ENCODE measurements at regions not wholly inside any gene's neighbourhood (a gene's known extent, or its start where the extent isn't known, plus 50 kb on each side); places are given as distances from the start of the nearest gene placed in this dataset.

DNA sequence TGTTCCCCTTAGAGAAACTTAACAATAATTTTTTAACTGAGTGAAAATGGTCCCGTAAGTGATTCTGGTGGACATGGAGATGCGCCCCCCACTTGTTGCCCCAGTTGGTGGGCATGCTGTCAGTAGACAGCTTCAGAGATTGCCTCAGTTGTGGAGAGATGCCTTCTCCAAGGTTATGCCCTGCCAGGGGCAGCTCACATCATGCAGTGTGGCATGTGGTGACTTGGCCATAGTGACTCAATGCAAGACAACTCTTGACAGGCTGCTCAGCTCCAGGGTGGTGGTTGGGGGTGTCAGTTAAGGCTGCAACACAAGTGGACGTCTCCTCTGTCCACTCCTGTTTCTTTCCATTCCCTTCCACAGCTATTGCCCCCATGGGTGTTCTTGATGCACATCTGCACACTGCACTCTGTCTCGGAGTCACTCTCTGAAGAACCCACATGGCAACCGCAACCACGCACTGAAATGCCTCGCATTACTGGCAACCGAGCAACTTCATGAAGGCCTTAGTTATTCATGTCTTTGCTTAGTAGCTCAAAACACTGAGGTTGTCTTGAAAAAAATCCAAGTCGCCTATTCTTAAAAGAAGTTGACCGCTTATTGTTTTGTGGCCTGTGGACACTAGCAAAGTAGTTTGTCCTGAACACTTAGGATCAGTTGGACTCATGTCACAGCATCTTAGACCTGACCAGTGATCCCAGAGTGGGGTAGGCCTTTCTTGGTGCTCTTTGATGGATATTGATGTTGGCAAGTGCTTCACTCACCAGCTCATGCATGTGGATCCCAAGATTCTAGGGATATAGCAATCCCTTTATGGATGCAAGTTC, 54.8 kb upstream of the USP1 start:
- H3K4me3 ChIP-seq (ENCODE audit: low read depth, low read length): no peak overlapping the region
- no peaks in the 10 kb centered on the region for H3K36me3 ChIP-seq (replicated peaks)
- no peak overlapping the region for H3K27ac ChIP-seq
- in situ Hi-C loops (cut with HindIII; ENCODE audit: low pct_ligation_motif_present, low sequenced_read_pairs): no loop called here
- H3K27me3 ChIP-seq (replicated peaks): no peaks in the 10 kb centered on the region
- no peak for DNase-seq
- no peak for TF ChIP-seq CTCF (IDR thresholded peaks at IDR 0.05; ENCODE audit: low read depth, low read length, missing control alignments)

DNA sequence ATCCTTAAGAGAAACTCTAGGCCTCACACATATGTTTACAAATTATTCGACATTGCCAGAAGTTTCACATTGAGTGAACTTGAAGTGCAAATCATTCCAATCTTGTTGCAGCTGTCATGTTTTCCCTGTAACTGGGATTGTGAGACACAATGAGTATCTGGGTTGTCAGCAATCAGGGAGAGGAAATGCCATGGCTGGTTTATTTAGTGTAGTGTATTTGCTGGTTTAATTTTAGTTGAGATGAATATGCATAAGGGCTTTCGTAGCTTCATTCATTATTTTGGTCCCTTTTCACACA, 54.2 kb upstream of the USP1 start:
- Histone ChIP-seq H3K4me3 (ENCODE audit: low read depth, low read length) (no peak overlapping the region), H3K27ac (no peak overlapping the region), H3K27me3 (replicated peaks) (no peaks in the 10 kb centered on the region), H3K36me3 (replicated peaks) (no peaks in the 10 kb centered on the region)
- DNase-seq: no peak
- in situ Hi-C loops (cut with HindIII; ENCODE audit: low pct_ligation_motif_present, low sequenced_read_pairs): no loop called here
- no peak for TF ChIP-seq CTCF (IDR thresholded peaks at IDR 0.05; ENCODE audit: low read depth, low read length, missing control alignments)

DNA sequence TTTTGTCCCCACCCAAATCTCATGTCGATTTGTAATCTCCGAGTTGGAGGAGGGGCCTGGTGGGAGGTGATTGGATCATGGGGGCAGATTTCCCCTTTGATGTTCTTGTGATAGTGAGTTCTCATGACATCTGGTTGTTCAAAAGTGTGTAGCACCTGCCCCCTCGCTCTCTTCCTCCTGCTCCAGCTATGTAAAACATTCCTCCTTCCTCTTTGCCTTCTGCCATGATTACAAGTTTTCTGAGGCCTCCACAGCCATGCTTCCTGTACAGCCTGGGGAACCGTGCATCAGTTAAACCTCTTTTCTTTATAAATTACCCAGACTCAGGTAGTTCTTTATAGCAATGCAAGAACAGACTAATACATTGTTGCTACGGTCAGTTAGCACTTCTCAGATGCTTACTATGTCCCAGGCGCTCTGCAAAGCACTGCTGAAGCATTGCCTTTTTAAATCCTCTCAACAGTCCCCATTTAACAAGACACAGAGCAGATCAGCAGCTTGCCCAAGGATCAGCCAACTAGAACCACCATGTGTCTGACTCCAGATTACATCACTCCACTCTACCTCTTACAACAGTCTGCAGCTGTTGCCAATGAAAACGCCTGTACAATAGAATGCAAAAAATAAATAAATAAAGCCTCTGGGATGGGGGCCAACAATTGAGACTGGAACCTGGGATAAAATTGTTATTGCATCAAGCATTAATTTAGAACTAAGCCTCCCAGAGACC, 52.4 kb upstream of the USP1 start:
- H3K27ac ChIP-seq: no peak overlapping the region
- no peak for TF ChIP-seq CTCF (IDR thresholded peaks at IDR 0.05; ENCODE audit: low read depth, low read length, missing control alignments)
- H3K4me3 ChIP-seq (ENCODE audit: low read depth, low read length): no peak overlapping the region
- H3K36me3 ChIP-seq (replicated peaks): no peaks in the 10 kb centered on the region
- in situ Hi-C loops (cut with HindIII; ENCODE audit: low pct_ligation_motif_present, low sequenced_read_pairs): no loop called here
- H3K27me3 ChIP-seq (replicated peaks): no peaks in the 10 kb centered on the region
- peak; percentile 76 for DNase-seq

GRCh38 chr1:62385923-62386322, 50.9 kb upstream of the USP1 start:
- Histone ChIP-seq H3K4me3 (ENCODE audit: low read depth, low read length) (no peak overlapping the region), H3K27ac (no peak overlapping the region), H3K36me3 (replicated peaks) (no peaks in the 10 kb centered on the region), H3K27me3 (replicated peaks) (no peaks in the 10 kb centered on the region)
- TF ChIP-seq CTCF (IDR thresholded peaks at IDR 0.05; ENCODE audit: low read depth, low read length, missing control alignments): no peak
- DNase-seq: no peak
- in situ Hi-C loops (cut with HindIII; ENCODE audit: low pct_ligation_motif_present, low sequenced_read_pairs): no loop called here

DNA sequence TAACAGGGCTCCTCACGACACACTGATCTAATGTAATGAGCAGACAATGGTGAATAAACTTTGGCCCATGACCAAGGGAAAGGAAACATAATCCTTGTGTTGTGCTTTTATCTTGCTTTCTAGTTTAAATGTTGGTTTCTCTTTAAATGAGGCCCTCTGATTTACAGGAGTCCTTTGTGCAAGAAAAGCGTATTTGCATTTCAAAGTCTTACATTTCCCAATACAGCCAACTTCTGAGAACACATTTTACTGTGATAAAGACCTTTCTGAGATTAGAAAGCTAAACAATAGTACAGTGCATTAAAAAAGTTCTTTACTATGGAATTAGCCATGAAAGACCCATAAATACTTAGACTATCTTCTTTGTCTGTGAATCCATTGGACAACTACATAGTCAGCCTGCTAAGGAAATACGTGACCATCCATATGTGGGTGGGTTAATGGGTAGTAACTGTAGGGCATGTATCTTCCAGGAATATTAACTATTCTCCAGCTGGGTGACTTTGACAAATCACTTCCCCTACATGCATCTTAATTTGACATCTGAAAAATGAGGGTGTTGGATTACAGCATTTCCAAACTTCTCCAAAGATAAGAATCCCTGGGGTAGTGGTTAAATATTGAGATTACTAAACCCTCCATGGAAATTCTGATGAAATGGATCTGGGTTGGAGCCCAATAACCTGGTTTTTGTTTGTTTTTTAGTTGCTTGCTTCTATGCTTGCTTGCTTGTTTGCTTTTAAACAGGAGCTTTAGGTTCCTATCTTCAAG, 50.3 kb upstream of the USP1 start:
- no peak for DNase-seq
- in situ Hi-C loops (cut with HindIII; ENCODE audit: low pct_ligation_motif_present, low sequenced_read_pairs): no loop called here
- no peaks in the 10 kb centered on the region for H3K27me3 ChIP-seq (replicated peaks)

More for the DNA sequence above, 50.3 kb upstream of the USP1 start:
- Histone ChIP-seq H3K4me3 (ENCODE audit: low read depth, low read length) (no peak overlapping the region), H3K36me3 (replicated peaks) (no peaks in the 10 kb centered on the region), H3K27ac (no peak overlapping the region)
- no peak for TF ChIP-seq CTCF (IDR thresholded peaks at IDR 0.05; ENCODE audit: low read depth, low read length, missing control alignments)
